Glutamatergic neuron (in vitro differentiated cells): ENCODE measurements at regions not wholly inside any gene's neighbourhood (a gene's known extent, or its start where the extent isn't known, plus 50 kb on each side); places are given as distances from the start of the nearest gene placed in this dataset.

Experiments
- DNase-seq: peaks from one replicate; pipeline ENCODE4 v3.0.0; 2022
- H3K27ac Mint-ChIP-seq: one replicate; pipeline ENCODE4 v1.8.0; 2020; ENCODE audit warnings: mild to moderate bottlenecking, mixed read lengths, inconsistent platforms; ENCODE audit not compliant: unreplicated experiment
- H3K27me3 Mint-ChIP-seq: one replicate; pipeline ENCODE4 v1.8.0; 2020; ENCODE audit warnings: mild to moderate bottlenecking, moderate library complexity, mixed read lengths, inconsistent platforms; ENCODE audit not compliant: unreplicated experiment
- H3K36me3 Mint-ChIP-seq: one replicate; pipeline ENCODE4 v1.8.0; 2020; ENCODE audit warnings: mild to moderate bottlenecking, mixed read lengths, inconsistent platforms; ENCODE audit not compliant: unreplicated experiment
- H3K4me1 Mint-ChIP-seq: one replicate; pipeline ENCODE4 v1.8.0; 2020; ENCODE audit warnings: mild to moderate bottlenecking, low read depth, mixed read lengths, inconsistent platforms; ENCODE audit not compliant: unreplicated experiment
- H3K4me3 Mint-ChIP-seq: one replicate; pipeline ENCODE4 v1.8.0; 2020; ENCODE audit warnings: mild to moderate bottlenecking, mixed read lengths, inconsistent platforms; ENCODE audit not compliant: unreplicated experiment
- H3K9me3 Mint-ChIP-seq: one replicate; pipeline ENCODE4 v1.8.0; 2020; ENCODE audit warnings: mild to moderate bottlenecking, moderate library complexity, mixed read lengths, inconsistent platforms; ENCODE audit not compliant: unreplicated experiment
- CTCF ChIP-seq: fragments of 200-600 bp; sonication (generic); IDR thresholded peaks from one replicate; pipeline ENCODE4 v1.5.0; 2021; ENCODE audit not compliant: partially characterized antibody, unreplicated experiment

DNA sequence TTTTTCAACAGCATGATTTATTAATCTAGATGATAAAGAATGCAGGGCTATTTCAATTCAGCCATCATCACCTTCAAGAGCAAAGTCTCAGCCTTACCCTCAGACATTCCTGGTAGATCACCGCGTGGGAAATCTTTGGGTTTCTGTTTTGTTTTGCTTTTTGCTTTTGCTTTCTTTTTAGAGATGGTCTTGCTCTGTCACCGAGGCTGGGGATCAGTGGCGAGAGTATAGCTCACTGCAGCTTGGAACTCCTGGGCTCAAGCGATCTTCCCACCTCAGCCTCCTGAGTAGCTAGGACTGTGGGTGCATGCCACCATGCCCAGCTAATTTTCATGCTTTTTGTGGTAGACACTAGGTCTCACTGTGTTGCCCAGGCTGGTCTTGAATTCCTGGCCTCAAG is 289.7 kb downstream of the AJAP1 start:
- no peak overlapping the region for H3K4me3 Mint-ChIP-seq
- H3K4me1 Mint-ChIP-seq, result peaks cover 3% of the 10 kb centered on the region
- peaks cover 12% of the 10 kb centered on the region for H3K9me3 Mint-ChIP-seq
- no peak for DNase-seq
- no peak overlapping the region for H3K27ac Mint-ChIP-seq
- H3K36me3 Mint-ChIP-seq, result peaks cover 20% of the 10 kb centered on the region
- TF ChIP-seq CTCF, result no peak
- H3K27me3 Mint-ChIP-seq, result no peaks in the 10 kb centered on the region

DNA sequence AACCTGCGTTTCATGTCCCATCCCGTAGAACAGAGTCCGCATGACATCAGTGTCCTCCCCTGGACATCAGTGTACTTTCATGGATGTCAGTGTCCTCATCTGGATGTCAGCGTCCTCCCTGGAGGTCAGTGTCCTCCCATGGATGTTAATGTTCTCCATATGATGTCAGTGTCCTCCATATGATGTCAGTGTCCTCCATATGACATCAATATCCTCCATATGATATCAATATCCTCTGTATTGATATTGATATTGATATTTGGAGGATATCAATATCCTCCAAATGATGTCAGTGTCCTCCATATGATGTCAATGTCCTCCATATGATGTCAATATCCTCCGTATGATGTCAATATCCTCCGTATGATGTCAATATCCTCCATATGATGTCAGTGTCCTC is 284.9 kb downstream of the AJAP1 start:
- TF ChIP-seq CTCF, result no peak
- Mint-ChIP-seq H3K27me3 (peaks cover 6% of the 10 kb centered on the region), H3K4me3 (no peak overlapping the region), H3K36me3 (peaks cover 11% of the 10 kb centered on the region), H3K9me3 (peaks cover 12% of the 10 kb centered on the region), H3K27ac (no peak overlapping the region), H3K4me1 (no peaks in the 10 kb centered on the region)
- DNase-seq, result no peak

DNA sequence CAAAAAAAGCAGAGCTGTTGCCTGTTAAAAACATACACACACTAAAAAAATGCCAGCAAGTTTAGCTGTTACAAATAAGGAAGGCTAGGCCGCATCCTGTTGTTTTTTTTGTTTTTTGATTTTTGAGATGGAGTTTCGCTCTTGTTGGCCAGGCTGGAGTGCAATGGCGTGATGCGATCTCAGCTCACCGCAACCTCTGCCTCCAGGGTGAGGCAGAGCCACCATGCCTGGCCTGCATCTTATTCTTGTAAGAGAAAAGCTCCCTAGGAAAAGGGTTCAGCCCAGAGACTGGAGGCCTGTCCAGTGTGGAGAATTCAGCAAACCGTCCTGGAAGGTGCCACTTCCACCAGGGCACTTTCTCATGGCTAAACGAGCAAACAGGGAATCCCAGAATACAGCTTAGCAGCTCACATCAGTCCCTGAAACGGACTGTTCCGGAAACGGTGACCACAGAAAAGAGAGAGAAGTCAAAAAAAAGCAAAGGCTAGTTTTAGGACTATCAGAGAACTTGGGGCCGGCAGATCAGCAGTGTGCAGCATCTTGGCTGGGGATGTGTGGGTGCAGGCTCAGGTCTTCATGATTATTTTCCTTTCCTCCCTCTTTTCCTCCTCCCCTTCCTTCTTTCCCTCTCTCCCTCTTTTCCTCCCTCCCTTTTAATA is 283.6 kb downstream of the AJAP1 start:
- TF ChIP-seq CTCF, result no peak
- no peak overlapping the region for H3K27ac Mint-ChIP-seq
- no peak overlapping the region for H3K4me3 Mint-ChIP-seq
- H3K9me3 Mint-ChIP-seq, result peaks cover 12% of the 10 kb centered on the region
- DNase-seq, result no peak
- no peaks in the 10 kb centered on the region for H3K4me1 Mint-ChIP-seq
- peaks cover 11% of the 10 kb centered on the region for H3K36me3 Mint-ChIP-seq
- H3K27me3 Mint-ChIP-seq, result peaks cover 6% of the 10 kb centered on the region

DNA sequence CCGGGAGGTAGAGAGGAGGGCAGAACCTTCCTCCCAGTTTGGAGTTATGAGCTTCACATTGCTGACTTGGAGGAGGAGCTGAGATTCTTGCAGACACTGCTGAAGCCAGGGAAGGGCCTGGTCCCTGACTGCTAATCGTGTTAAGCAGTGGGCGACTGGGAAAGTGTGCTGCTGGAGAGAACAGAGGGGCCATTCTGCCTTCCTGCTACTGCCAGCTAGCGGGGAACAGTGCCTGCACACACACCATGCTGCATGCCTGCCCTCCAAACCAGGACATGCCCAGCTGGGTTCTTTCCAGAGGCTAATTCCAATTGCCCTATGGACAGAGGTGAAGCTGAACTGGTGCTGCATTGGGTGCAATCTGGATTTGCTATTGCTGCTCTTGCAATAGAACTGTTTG is 281.4 kb downstream of the AJAP1 start:
- no peak overlapping the region for H3K27ac Mint-ChIP-seq
- no peak for TF ChIP-seq CTCF
- peaks cover 11% of the 10 kb centered on the region for H3K36me3 Mint-ChIP-seq

DNA sequence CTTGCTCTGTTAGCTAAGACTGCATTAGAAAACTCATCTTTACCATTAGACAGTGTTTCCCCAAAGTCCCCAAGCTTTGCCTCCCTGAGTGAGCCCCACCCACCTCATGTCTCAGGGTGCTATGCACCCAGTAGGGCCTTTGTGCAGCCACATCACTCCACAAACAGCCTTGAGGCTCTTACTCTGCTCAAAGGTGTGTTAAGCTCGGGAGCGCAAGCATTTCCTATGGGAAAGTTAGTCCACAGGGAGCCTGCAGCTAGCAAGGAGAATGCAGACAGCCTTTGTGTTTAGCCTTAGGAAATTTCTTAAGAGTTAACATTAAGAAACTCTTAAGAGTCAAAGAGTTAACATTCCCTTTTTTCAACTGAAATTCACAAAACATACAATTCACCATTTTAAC is 278.8 kb downstream of the AJAP1 start:
- Mint-ChIP-seq H3K4me3 (no peak overlapping the region), H3K27me3 (peaks cover 6% of the 10 kb centered on the region), H3K36me3 (peaks cover 4% of the 10 kb centered on the region), H3K4me1 (no peaks in the 10 kb centered on the region), H3K9me3 (peaks cover 10% of the 10 kb centered on the region), H3K27ac (no peak overlapping the region)
- DNase-seq, result no peak
- TF ChIP-seq CTCF, result no peak

More for the DNA sequence above, 281.4 kb downstream of the AJAP1 start:
- Mint-ChIP-seq H3K4me1 (no peaks in the 10 kb centered on the region), H3K27me3 (peaks cover 6% of the 10 kb centered on the region), H3K4me3 (no peak overlapping the region), H3K9me3 (peaks cover 9% of the 10 kb centered on the region)
- no peak for DNase-seq
